Stomach smooth muscle (tissue), 2 donors: ENCODE measurements at regions not wholly inside any gene's neighbourhood (a gene's known extent, or its start where the extent isn't known, plus 50 kb on each side); places are given as distances from the start of the nearest gene placed in this dataset.

Source experiments
- H3K27ac ChIP-seq: one replicate; pipeline ENCODE4 v1.7.0; 2013; ENCODE audit warnings: mild to moderate bottlenecking, low read length, inconsistent platforms
- H3K27me3 ChIP-seq, 2 donors: one replicate each; pipeline ENCODE4 v1.7.0; 2013; ENCODE audit warnings: low read length in 2 of 2; ENCODE audit not compliant: insufficient read depth in 2 of 2, control insufficient read depth in 1 of 2
- H3K36me3 ChIP-seq, 2 donors: one replicate each; pipeline ENCODE4 v1.7.0; 2013; ENCODE audit warnings: low read length in 2 of 2; ENCODE audit not compliant: control insufficient read depth in 2 of 2, insufficient read depth in 2 of 2
- H3K4me1 ChIP-seq: one replicate; pipeline ENCODE4 v1.7.0; 2013; ENCODE audit warnings: low read length; ENCODE audit not compliant: control insufficient read depth, insufficient read depth
- H3K4me3 ChIP-seq, 2 donors: one replicate each; pipeline ENCODE4 v1.7.0; 2013; ENCODE audit warnings: low read length in 2 of 2
- H3K9ac ChIP-seq, 2 donors: one replicate each; pipeline ENCODE4 v1.7.0; 2013; ENCODE audit warnings: low read length in 2 of 2, mild to moderate bottlenecking in 1 of 2
- H3K9me3 ChIP-seq, 2 donors: one replicate each; pipeline ENCODE4 v1.7.0; 2013; ENCODE audit warnings: low read length in 2 of 2; ENCODE audit not compliant: control insufficient read depth in 2 of 2
- donor health status: healthy.
- donor health status: Pancreatic carcinoma.

- Histone ChIP-seq H3K4me3 (no peak overlapping the region), H3K4me1 (no peaks in the 10 kb centered on the region), H3K9me3 (no peaks in the 10 kb centered on the region), H3K9ac (no peak overlapping the region), H3K27ac (no peak overlapping the region), H3K27me3 (no peaks in the 10 kb centered on the region), H3K36me3 (no peaks in the 10 kb centered on the region)
Measured at GRCh38 chr3:17935222-17935621, 192.8 kb upstream of the TBC1D5 start.

- no peak overlapping the region for H3K27ac ChIP-seq
- no peaks in the 10 kb centered on the region for H3K36me3 ChIP-seq
Measured at GRCh38 chr3:17932136-17932771, 189.8 kb upstream of the TBC1D5 start.

DNA sequence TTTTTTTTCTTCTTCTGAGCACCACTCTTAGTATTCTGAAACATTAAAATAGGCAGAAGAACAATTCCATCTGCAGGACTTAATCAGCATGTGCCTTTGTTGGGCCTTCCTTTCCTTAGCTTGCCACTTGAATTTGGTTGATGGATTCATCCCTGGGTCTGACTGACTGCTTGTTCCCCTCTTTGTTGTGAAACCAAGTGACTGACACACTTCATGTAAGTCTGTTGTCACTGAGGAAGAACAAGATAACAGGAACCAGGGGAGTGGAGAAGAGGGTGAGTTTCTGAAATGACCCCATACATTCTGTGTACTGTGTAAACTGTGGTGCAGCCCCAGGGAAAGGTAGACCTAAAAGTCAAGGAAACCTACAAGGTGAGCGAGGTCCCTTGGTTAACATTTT lies 188.7 kb upstream of the TBC1D5 start:
- H3K27me3 ChIP-seq = no peaks in the 10 kb centered on the region
- H3K27ac ChIP-seq = no peak overlapping the region
- no peaks in the 10 kb centered on the region for H3K4me1 ChIP-seq
- no peak overlapping the region for H3K4me3 ChIP-seq
- no peak overlapping the region for H3K9ac ChIP-seq
- no peaks in the 10 kb centered on the region for H3K9me3 ChIP-seq
- no peaks in the 10 kb centered on the region for H3K36me3 ChIP-seq

More at GRCh38 chr3:17932136-17932771, 189.8 kb upstream of the TBC1D5 start:
- Histone ChIP-seq H3K4me1 (no peaks in the 10 kb centered on the region), H3K9ac (no peak overlapping the region), H3K9me3 (no peaks in the 10 kb centered on the region), H3K4me3 (no peak overlapping the region), H3K27me3 (no peaks in the 10 kb centered on the region)

- H3K27ac ChIP-seq = no peak overlapping the region
- no peak overlapping the region for H3K9ac ChIP-seq
- H3K9me3 ChIP-seq = no peaks in the 10 kb centered on the region
- no peaks in the 10 kb centered on the region for H3K27me3 ChIP-seq
- no peaks in the 10 kb centered on the region for H3K4me1 ChIP-seq
- H3K36me3 ChIP-seq = no peaks in the 10 kb centered on the region
- no peak overlapping the region for H3K4me3 ChIP-seq
Measured at GRCh38 chr3:17928502-17929145, 186.2 kb upstream of the TBC1D5 start.

DNA sequence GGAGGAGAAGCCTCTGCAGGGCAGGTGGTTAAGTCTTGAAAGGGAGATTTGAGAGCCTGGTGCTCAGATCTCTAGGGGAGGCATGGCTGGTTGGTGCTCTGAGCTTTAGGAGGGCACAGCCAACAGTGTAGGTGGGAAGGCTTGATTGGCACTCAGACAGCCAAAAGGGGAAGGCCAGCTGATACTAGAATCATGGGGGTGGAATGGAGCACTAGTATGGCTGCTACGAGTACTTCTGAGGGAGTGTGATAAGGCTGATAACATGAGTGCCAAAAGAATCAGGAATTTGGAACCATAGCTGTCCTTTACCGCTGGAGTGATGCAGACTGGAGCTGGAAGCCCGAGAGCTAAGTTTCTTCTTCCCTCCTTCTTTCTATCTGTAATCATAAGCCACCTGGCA lies 184.6 kb upstream of the TBC1D5 start:
- Histone ChIP-seq H3K4me3 (no peak overlapping the region), H3K27me3 (no peaks in the 10 kb centered on the region), H3K9ac (no peak overlapping the region), H3K4me1 (no peaks in the 10 kb centered on the region), H3K9me3 (no peaks in the 10 kb centered on the region), H3K27ac (no peak overlapping the region), H3K36me3 (no peaks in the 10 kb centered on the region)

GRCh38 chr3:17915341-17915740 lies 172.9 kb upstream of the TBC1D5 start:
- no peak overlapping the region for H3K4me3 ChIP-seq

GRCh38 chr3:17913359-17913758 lies 170.9 kb upstream of the TBC1D5 start:
- no peak overlapping the region for H3K9ac ChIP-seq
- peaks cover 0 to 2% of the 10 kb centered on the region in 2 donors for H3K9me3 ChIP-seq
- H3K4me1 ChIP-seq = no peaks in the 10 kb centered on the region
- H3K27me3 ChIP-seq = no peaks in the 10 kb centered on the region
- no peak overlapping the region for H3K4me3 ChIP-seq
- no peak overlapping the region for H3K27ac ChIP-seq
- H3K36me3 ChIP-seq = no peaks in the 10 kb centered on the region

More at GRCh38 chr3:17915341-17915740, 172.9 kb upstream of the TBC1D5 start:
- no peaks in the 10 kb centered on the region for H3K36me3 ChIP-seq
- no peaks in the 10 kb centered on the region for H3K27me3 ChIP-seq
- no peak overlapping the region for H3K27ac ChIP-seq
- H3K9ac ChIP-seq = no peak overlapping the region
- H3K9me3 ChIP-seq = peaks cover 0 to 2% of the 10 kb centered on the region in 2 donors
- no peaks in the 10 kb centered on the region for H3K4me1 ChIP-seq

DNA sequence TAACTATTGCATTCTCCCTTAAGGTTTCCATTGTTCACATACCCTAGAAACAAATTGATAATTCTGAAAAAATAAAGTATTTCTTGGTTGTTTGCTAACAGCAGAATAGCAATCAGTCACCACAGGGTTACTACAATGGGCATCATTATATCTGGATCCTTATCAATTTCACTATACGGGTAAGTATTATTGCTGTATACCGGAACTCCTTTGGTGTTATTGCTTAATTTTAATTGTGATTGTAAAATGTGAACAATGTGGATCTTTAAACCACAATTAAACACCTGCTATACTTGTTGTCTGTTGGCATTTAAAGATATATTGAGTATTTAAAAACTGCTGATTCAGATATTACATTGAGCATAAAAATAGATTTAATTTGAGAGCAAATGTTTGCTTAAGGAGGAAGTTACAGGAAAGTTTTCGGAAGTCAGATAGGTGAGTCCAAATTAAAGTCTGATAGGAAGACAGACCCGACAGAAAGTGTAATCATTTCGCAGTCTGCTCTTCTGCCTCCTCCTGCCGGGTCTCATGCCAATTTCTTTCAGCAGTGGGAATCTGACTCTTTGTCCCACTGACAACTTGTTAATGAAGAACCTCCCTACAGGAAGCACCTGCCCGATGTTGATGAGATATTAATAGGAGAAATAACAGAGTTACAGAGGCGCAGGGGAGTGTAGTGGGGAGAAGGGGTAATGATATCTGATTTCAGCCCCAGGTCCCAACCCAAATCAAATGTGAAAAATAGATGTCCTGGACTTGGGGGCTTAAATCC lies 169.7 kb upstream of the TBC1D5 start:
- Histone ChIP-seq H3K9me3 (peaks cover 0 to 2% of the 10 kb centered on the region in 2 donors), H3K36me3 (no peaks in the 10 kb centered on the region), H3K27me3 (no peaks in the 10 kb centered on the region), H3K9ac (no peak overlapping the region), H3K4me3 (no peak overlapping the region), H3K4me1 (no peaks in the 10 kb centered on the region), H3K27ac (no peak overlapping the region)

DNA sequence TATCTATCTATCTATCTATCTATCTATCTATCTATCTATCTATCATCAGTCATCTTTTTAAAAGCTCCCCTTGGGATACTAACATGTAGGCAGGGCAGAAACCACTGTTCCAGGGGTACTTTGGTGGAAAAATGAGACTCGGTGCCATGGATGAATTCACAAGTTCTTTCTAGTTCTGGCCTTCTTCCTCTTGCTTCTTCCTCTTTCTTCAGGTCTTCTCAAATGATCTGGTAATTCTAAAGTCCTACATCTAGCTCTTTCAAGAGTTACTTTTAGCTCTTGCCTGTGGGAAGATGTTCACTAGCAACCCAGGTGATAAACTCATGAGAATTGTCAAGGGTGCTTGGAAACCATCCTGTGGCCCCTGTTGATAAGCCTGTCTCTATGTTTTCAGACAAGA lies 168.5 kb upstream of the TBC1D5 start:
- Histone ChIP-seq H3K9me3 (peaks cover 0 to 2% of the 10 kb centered on the region in 2 donors), H3K4me1 (no peaks in the 10 kb centered on the region), H3K27me3 (no peaks in the 10 kb centered on the region), H3K4me3 (no peak overlapping the region), H3K36me3 (no peaks in the 10 kb centered on the region), H3K27ac (no peak overlapping the region), H3K9ac (no peak overlapping the region)

- Histone ChIP-seq H3K27me3 (no peaks in the 10 kb centered on the region), H3K9me3 (peaks cover 0 to 2% of the 10 kb centered on the region in 2 donors), H3K9ac (no peak overlapping the region)
Measured at GRCh38 chr3:17909714-17910113, 167.3 kb upstream of the TBC1D5 start.

More at GRCh38 chr3:17909714-17910113, 167.3 kb upstream of the TBC1D5 start:
- Histone ChIP-seq H3K4me1 (no peaks in the 10 kb centered on the region), H3K4me3 (no peak overlapping the region), H3K36me3 (no peaks in the 10 kb centered on the region), H3K27ac (no peak overlapping the region)
